ENCODE measurements at regions not wholly inside any gene's neighbourhood (a gene's known extent, or its start where the extent isn't known, plus 50 kb on each side); places are given as distances from the start of the nearest gene placed in this dataset.

- Histone ChIP-seq H3K27me3 (ENCODE audit: control insufficient read depth in 1 of 2, insufficient read depth in 2 of 2, low read length in 2 of 2) (no peaks in the 10 kb centered on the region), H3K36me3 (ENCODE audit: control insufficient read depth in 2 of 2, insufficient read depth in 2 of 2, low read length in 1 of 2) (no peaks in the 10 kb centered on the region), H3K4me3 (ENCODE audit: low read depth in 1 of 2, low read length in 2 of 2) (no peak overlapping the region), H3K4me1 (ENCODE audit: control insufficient read depth in 2 of 2, insufficient read depth in 2 of 2, low read length in 1 of 2) (no peaks in the 10 kb centered on the region), H3K9me3 (ENCODE audit: control insufficient read depth in 2 of 2, insufficient read depth in 1 of 2, low read depth in 1 of 2, low read length in 1 of 2) (no peaks in the 10 kb centered on the region), H3K27ac (ENCODE audit: low read depth in 2 of 2, low read length in 1 of 2) (no peak overlapping the region)
- 84% methylated on average over 3 of the region's 3 CpGs for WGBS, 2 donors
These were observed 272.2 kb downstream of the BRINP2 start for GRCh38 chr1:177443003-177443402.

- no peaks in the 10 kb centered on the region for H3K27me3 ChIP-seq (ENCODE audit: control insufficient read depth in 1 of 2, insufficient read depth in 2 of 2, low read length in 2 of 2)
These were observed 271.8 kb downstream of the BRINP2 start for GRCh38 chr1:177442584-177442983.

GRCh38 chr1:177441281-177441680, 270.5 kb downstream of the BRINP2 start:
- H3K27me3 ChIP-seq (ENCODE audit: control insufficient read depth in 1 of 2, insufficient read depth in 2 of 2, low read length in 2 of 2) = no peaks in the 10 kb centered on the region

More at GRCh38 chr1:177442584-177442983, 271.8 kb downstream of the BRINP2 start:
- no peak overlapping the region for H3K4me3 ChIP-seq (ENCODE audit: low read depth in 1 of 2, low read length in 2 of 2)
- no peaks in the 10 kb centered on the region for H3K9me3 ChIP-seq (ENCODE audit: control insufficient read depth in 2 of 2, insufficient read depth in 1 of 2, low read depth in 1 of 2, low read length in 1 of 2)
- WGBS, 2 donors = 41 to 49% methylated on average over 6 of the region's 6 CpGs
- no peaks in the 10 kb centered on the region for H3K36me3 ChIP-seq (ENCODE audit: control insufficient read depth in 2 of 2, insufficient read depth in 2 of 2, low read length in 1 of 2)
- H3K4me1 ChIP-seq (ENCODE audit: control insufficient read depth in 2 of 2, insufficient read depth in 2 of 2, low read length in 1 of 2) = no peaks in the 10 kb centered on the region
- no peak overlapping the region for H3K27ac ChIP-seq (ENCODE audit: low read depth in 2 of 2, low read length in 1 of 2)

GRCh38 chr1:177440821-177441220, 270.1 kb downstream of the BRINP2 start:
- Histone ChIP-seq H3K36me3 (ENCODE audit: control insufficient read depth in 2 of 2, insufficient read depth in 2 of 2, low read length in 1 of 2) (no peaks in the 10 kb centered on the region), H3K27ac (ENCODE audit: low read depth in 2 of 2, low read length in 1 of 2) (no peak overlapping the region), H3K9me3 (ENCODE audit: control insufficient read depth in 2 of 2, insufficient read depth in 1 of 2, low read depth in 1 of 2, low read length in 1 of 2) (no peaks in the 10 kb centered on the region), H3K27me3 (ENCODE audit: control insufficient read depth in 1 of 2, insufficient read depth in 2 of 2, low read length in 2 of 2) (no peaks in the 10 kb centered on the region), H3K4me3 (ENCODE audit: low read depth in 1 of 2, low read length in 2 of 2) (no peak overlapping the region), H3K4me1 (ENCODE audit: control insufficient read depth in 2 of 2, insufficient read depth in 2 of 2, low read length in 1 of 2) (no peaks in the 10 kb centered on the region)
- 71 to 76% methylated on average over 4 of the region's 4 CpGs for WGBS, 2 donors

More at GRCh38 chr1:177441281-177441680, 270.5 kb downstream of the BRINP2 start:
- H3K27ac ChIP-seq (ENCODE audit: low read depth in 2 of 2, low read length in 1 of 2) = no peak overlapping the region
- H3K4me1 ChIP-seq (ENCODE audit: control insufficient read depth in 2 of 2, insufficient read depth in 2 of 2, low read length in 1 of 2) = no peaks in the 10 kb centered on the region
- H3K4me3 ChIP-seq (ENCODE audit: low read depth in 1 of 2, low read length in 2 of 2) = no peak overlapping the region
- 71 to 86% methylated on average over 1 of the region's 1 CpG for WGBS, 2 donors
- H3K36me3 ChIP-seq (ENCODE audit: control insufficient read depth in 2 of 2, insufficient read depth in 2 of 2, low read length in 1 of 2) = no peaks in the 10 kb centered on the region
- H3K9me3 ChIP-seq (ENCODE audit: control insufficient read depth in 2 of 2, insufficient read depth in 1 of 2, low read depth in 1 of 2, low read length in 1 of 2) = no peaks in the 10 kb centered on the region

GRCh38 chr1:177439301-177439700, 268.5 kb downstream of the BRINP2 start:
- no peak overlapping the region for H3K27ac ChIP-seq (ENCODE audit: low read depth in 2 of 2, low read length in 1 of 2)
- H3K9me3 ChIP-seq (ENCODE audit: control insufficient read depth in 2 of 2, insufficient read depth in 1 of 2, low read depth in 1 of 2, low read length in 1 of 2) = no peaks in the 10 kb centered on the region
- no peaks in the 10 kb centered on the region for H3K27me3 ChIP-seq (ENCODE audit: control insufficient read depth in 1 of 2, insufficient read depth in 2 of 2, low read length in 2 of 2)
- no peaks in the 10 kb centered on the region for H3K4me1 ChIP-seq (ENCODE audit: control insufficient read depth in 2 of 2, insufficient read depth in 2 of 2, low read length in 1 of 2)
- no peak overlapping the region for H3K4me3 ChIP-seq (ENCODE audit: low read depth in 1 of 2, low read length in 2 of 2)
- no peaks in the 10 kb centered on the region for H3K36me3 ChIP-seq (ENCODE audit: control insufficient read depth in 2 of 2, insufficient read depth in 2 of 2, low read length in 1 of 2)

- Histone ChIP-seq H3K27me3 (ENCODE audit: control insufficient read depth in 1 of 2, insufficient read depth in 2 of 2, low read length in 2 of 2) (no peaks in the 10 kb centered on the region), H3K4me3 (ENCODE audit: low read depth in 1 of 2, low read length in 2 of 2) (no peak overlapping the region), H3K36me3 (ENCODE audit: control insufficient read depth in 2 of 2, insufficient read depth in 2 of 2, low read length in 1 of 2) (no peaks in the 10 kb centered on the region), H3K27ac (ENCODE audit: low read depth in 2 of 2, low read length in 1 of 2) (no peak overlapping the region), H3K9me3 (ENCODE audit: control insufficient read depth in 2 of 2, insufficient read depth in 1 of 2, low read depth in 1 of 2, low read length in 1 of 2) (no peaks in the 10 kb centered on the region), H3K4me1 (ENCODE audit: control insufficient read depth in 2 of 2, insufficient read depth in 2 of 2, low read length in 1 of 2) (no peaks in the 10 kb centered on the region)
- WGBS, 2 donors = 80 to 84% methylated on average over 1 of the region's 1 CpG
These were observed 264.6 kb downstream of the BRINP2 start for GRCh38 chr1:177435364-177435763.

- H3K27me3 ChIP-seq (ENCODE audit: control insufficient read depth in 1 of 2, insufficient read depth in 2 of 2, low read length in 2 of 2) = no peaks in the 10 kb centered on the region
- no peak overlapping the region for H3K4me3 ChIP-seq (ENCODE audit: low read depth in 1 of 2, low read length in 2 of 2)
- 91% methylated on average over 1 of the region's 1 CpG for WGBS, 2 donors
- H3K9me3 ChIP-seq (ENCODE audit: control insufficient read depth in 2 of 2, insufficient read depth in 1 of 2, low read depth in 1 of 2, low read length in 1 of 2) = no peaks in the 10 kb centered on the region
- H3K27ac ChIP-seq (ENCODE audit: low read depth in 2 of 2, low read length in 1 of 2) = no peak overlapping the region
- no peaks in the 10 kb centered on the region for H3K36me3 ChIP-seq (ENCODE audit: control insufficient read depth in 2 of 2, insufficient read depth in 2 of 2, low read length in 1 of 2)
- no peaks in the 10 kb centered on the region for H3K4me1 ChIP-seq (ENCODE audit: control insufficient read depth in 2 of 2, insufficient read depth in 2 of 2, low read length in 1 of 2)
These were observed 262.1 kb downstream of the BRINP2 start for GRCh38 chr1:177432897-177433296.

- H3K27ac ChIP-seq (ENCODE audit: low read depth in 2 of 2, low read length in 1 of 2) = no peak overlapping the region
- no peaks in the 10 kb centered on the region for H3K36me3 ChIP-seq (ENCODE audit: control insufficient read depth in 2 of 2, insufficient read depth in 2 of 2, low read length in 1 of 2)
- no peak overlapping the region for H3K4me3 ChIP-seq (ENCODE audit: low read depth in 1 of 2, low read length in 2 of 2)
- H3K4me1 ChIP-seq (ENCODE audit: control insufficient read depth in 2 of 2, insufficient read depth in 2 of 2, low read length in 1 of 2) = no peaks in the 10 kb centered on the region
- no peaks in the 10 kb centered on the region for H3K9me3 ChIP-seq (ENCODE audit: control insufficient read depth in 2 of 2, insufficient read depth in 1 of 2, low read depth in 1 of 2, low read length in 1 of 2)
- no peaks in the 10 kb centered on the region for H3K27me3 ChIP-seq (ENCODE audit: control insufficient read depth in 1 of 2, insufficient read depth in 2 of 2, low read length in 2 of 2)
- 83 to 85% methylated on average over 1 of the region's 1 CpG for WGBS, 2 donors
These were observed 260.4 kb downstream of the BRINP2 start for GRCh38 chr1:177431123-177431522.

GRCh38 chr1:177429234-177429633, 258.5 kb downstream of the BRINP2 start:
- no peaks in the 10 kb centered on the region for H3K27me3 ChIP-seq (ENCODE audit: control insufficient read depth in 1 of 2, insufficient read depth in 2 of 2, low read length in 2 of 2)
- H3K9me3 ChIP-seq (ENCODE audit: control insufficient read depth in 2 of 2, insufficient read depth in 1 of 2, low read depth in 1 of 2, low read length in 1 of 2) = no peaks in the 10 kb centered on the region
- no peaks in the 10 kb centered on the region for H3K4me1 ChIP-seq (ENCODE audit: control insufficient read depth in 2 of 2, insufficient read depth in 2 of 2, low read length in 1 of 2)
- H3K4me3 ChIP-seq (ENCODE audit: low read depth in 1 of 2, low read length in 2 of 2) = no peak overlapping the region
- WGBS, 2 donors = 79 to 80% methylated on average over 2 of the region's 2 CpGs
- no peaks in the 10 kb centered on the region for H3K36me3 ChIP-seq (ENCODE audit: control insufficient read depth in 2 of 2, insufficient read depth in 2 of 2, low read length in 1 of 2)
- no peak overlapping the region for H3K27ac ChIP-seq (ENCODE audit: low read depth in 2 of 2, low read length in 1 of 2)

GRCh38 chr1:177427811-177428210, 257.1 kb downstream of the BRINP2 start:
- H3K36me3 ChIP-seq (ENCODE audit: control insufficient read depth in 2 of 2, insufficient read depth in 2 of 2, low read length in 1 of 2) = no peaks in the 10 kb centered on the region
- no peaks in the 10 kb centered on the region for H3K27me3 ChIP-seq (ENCODE audit: control insufficient read depth in 1 of 2, insufficient read depth in 2 of 2, low read length in 2 of 2)
- no peak overlapping the region for H3K27ac ChIP-seq (ENCODE audit: low read depth in 2 of 2, low read length in 1 of 2)
- no peaks in the 10 kb centered on the region for H3K4me1 ChIP-seq (ENCODE audit: control insufficient read depth in 2 of 2, insufficient read depth in 2 of 2, low read length in 1 of 2)
- 80 to 86% methylated on average over 1 of the region's 1 CpG for WGBS, 2 donors
- no peaks in the 10 kb centered on the region for H3K9me3 ChIP-seq (ENCODE audit: control insufficient read depth in 2 of 2, insufficient read depth in 1 of 2, low read depth in 1 of 2, low read length in 1 of 2)
- no peak overlapping the region for H3K4me3 ChIP-seq (ENCODE audit: low read depth in 1 of 2, low read length in 2 of 2)
